Loucy (cell line): ENCODE measurements at regions not wholly inside any gene's neighbourhood (a gene's known extent, or its start where the extent isn't known, plus 50 kb on each side); places are given as distances from the start of the nearest gene placed in this dataset.

Experiments used
- CTCF ChIP-seq: fragments of 200-600 bp; sonication (generic); conservative IDR thresholded peaks from 2 replicates; pipeline ENCODE4 v1.5.1; 2014; ENCODE audit warnings: mild to moderate bottlenecking, antibody characterized with exemption, low read length
- EZH2phosphoT487 ChIP-seq: fragments of 200-600 bp; IDR thresholded peaks from 2 replicates; pipeline ENCODE4 v1.6.1; 2018; ENCODE audit warnings: antibody characterized with exemption, mild to moderate bottlenecking, moderate library complexity, borderline replicate concordance

GRCh38 chr7:19587291-19587690 lies 121.5 kb downstream of the POLR1F start:
- TF ChIP-seq CTCF = no peak
- TF ChIP-seq EZH2phosphoT487 = no peak
